ENCODE measurements at regions not wholly inside any gene's neighbourhood (a gene's known extent, or its start where the extent isn't known, plus 50 kb on each side); places are given as distances from the start of the nearest gene placed in this dataset.

GRCh38 chr9:17005056-17005823, 129.6 kb upstream of the CNTLN start:
- no peak for TF ChIP-seq CTCF (conservative IDR thresholded peaks at IDR 0.05)
- no peak for TF ChIP-seq ZFX (IDR thresholded peaks at IDR 0.05)
- no peak overlapping the region for H3K27ac ChIP-seq

- H3K27ac ChIP-seq, result no peak overlapping the region
- TF ChIP-seq CTCF (conservative IDR thresholded peaks at IDR 0.05) (no peak), ZFX (IDR thresholded peaks at IDR 0.05) (no peak)
Measured at GRCh38 chr9:17004500-17004899, 130.3 kb upstream of the CNTLN start.

GRCh38 chr9:17003576-17004240, 131.1 kb upstream of the CNTLN start:
- TF ChIP-seq ZFX (IDR thresholded peaks at IDR 0.05) (no peak), CTCF (conservative IDR thresholded peaks at IDR 0.05) (no peak)
- no peak overlapping the region for H3K27ac ChIP-seq

GRCh38 chr9:16996901-16997491, 126.5 kb upstream of the BNC2 start:
- no peak overlapping the region for H3K27ac ChIP-seq
- TF ChIP-seq CTCF (conservative IDR thresholded peaks at IDR 0.05), result no peak
- no peak for TF ChIP-seq ZFX (IDR thresholded peaks at IDR 0.05)

GRCh38 chr9:16992138-16992537, 121.7 kb upstream of the BNC2 start:
- TF ChIP-seq ZFX (IDR thresholded peaks at IDR 0.05) (no peak), CTCF (conservative IDR thresholded peaks at IDR 0.05) (no peak)
- no peak overlapping the region for H3K27ac ChIP-seq

GRCh38 chr9:16987026-16987425, 116.6 kb upstream of the BNC2 start:
- H3K27ac ChIP-seq, result no peak overlapping the region
- TF ChIP-seq CTCF (conservative IDR thresholded peaks at IDR 0.05) (no peak), ZFX (IDR thresholded peaks at IDR 0.05) (no peak)

- TF ChIP-seq CTCF (conservative IDR thresholded peaks at IDR 0.05), result no peak
- TF ChIP-seq ZFX (IDR thresholded peaks at IDR 0.05), result no peak
- no peak overlapping the region for H3K27ac ChIP-seq
Measured at GRCh38 chr9:16986556-16986955, 116.1 kb upstream of the BNC2 start.
